ENCODE measurements at regions not wholly inside any gene's neighbourhood (a gene's known extent, or its start where the extent isn't known, plus 50 kb on each side); places are given as distances from the start of the nearest gene placed in this dataset.

- TF ChIP-seq REST (IDR thresholded peaks at IDR 0.05; ENCODE audit: borderline replicate concordance in 1 of 2, low read depth in 1 of 2, low read length in 2 of 2) (no peak), ZNF558 (CRISPR knock-in tag; IDR thresholded peaks at IDR 0.05; ENCODE audit: borderline replicate concordance) (no peak), GATA4 (IDR thresholded peaks at IDR 0.05; ENCODE audit: borderline replicate concordance, low read depth) (no peak)
Observed at GRCh38 chr13:75170311-75170710, 311.7 kb downstream of the TBC1D4 start (continued).

GRCh38 chr13:75165543-75166230 is 316.3 kb downstream of the TBC1D4 start:
- 3% methylated on average over 4 of the region's 4 CpGs for WGBS (ENCODE audit: low lambda C conversion rate)
- CTCF ChIA-PET (ENCODE audit: low intra/inter-chr PET ratio, low total read pairs): no interaction called here
- POLR2A ChIA-PET: no interaction called here
- Histone ChIP-seq H3K9ac (ENCODE audit: insufficient read depth, low read depth, low read length) (no peak overlapping the region), H3K27ac (ENCODE audit: extremely low read length, insufficient read depth, low read length) (no peak overlapping the region), H3K4me3 (replicated peaks in 1 of 3; ENCODE audit: insufficient read depth in 1 of 3, low read depth in 2 of 3, low read length in 3 of 3) (no peak overlapping the region), H3K4me2 (ENCODE audit: low read depth, low read length) (no peak overlapping the region), H2AFZ (ENCODE audit: low read length) (no peak overlapping the region), H3K4me1 (ENCODE audit: insufficient read depth, low read length) (no peaks in the 10 kb centered on the region), H3K36me3 (replicated peaks in 1 of 2; ENCODE audit: control insufficient read depth in 1 of 2, insufficient read depth in 2 of 2, low read length in 2 of 2) (no peaks in the 10 kb centered on the region), H4K20me1 (ENCODE audit: insufficient read depth, low read length) (no peaks in the 10 kb centered on the region), H3K27me3 (ENCODE audit: control insufficient read depth in 1 of 2, insufficient read depth in 2 of 2, low read length in 2 of 2) (no peaks in the 10 kb centered on the region), H3K9me3 (ENCODE audit: low read length) (no peaks in the 10 kb centered on the region), H3K79me2 (ENCODE audit: insufficient read depth, low read length) (no peaks in the 10 kb centered on the region)
- FAIRE-seq: no peak
- intact Hi-C loops (cut with micrococcal nuclease; ENCODE audit: unreplicated experiment) (no loop called here), in situ Hi-C loops (cut with HindIII; ENCODE audit: extremely low pct_ligation_motif_present, low pct_unique_long_range_greater_than_20kb) (no loop called here)
- no TSS peak for BruUV-seq (replicated peaks)
- ATAC-seq: no peak
- no peak for DNase-seq (ENCODE audit: low spot score)
- TF ChIP-seq ZNF431 (CRISPR knock-in tag; IDR thresholded peaks at IDR 0.05; ENCODE audit: borderline replicate concordance, low read depth) (no peak), ZNF816 (CRISPR knock-in tag; IDR thresholded peaks at IDR 0.05; ENCODE audit: borderline replicate concordance) (no peak), ZNF609 (CRISPR knock-in tag; IDR thresholded peaks at IDR 0.05; ENCODE audit: borderline replicate concordance) (no peak), ZFX (CRISPR knock-in tag; IDR thresholded peaks at IDR 0.05; ENCODE audit: low read depth) (no peak), HNRNPLL (IDR thresholded peaks at IDR 0.05; ENCODE audit: low read depth, low read length, poor library complexity, severe bottlenecking) (no peak), DNMT3B (CRISPR knock-in tag; conservative IDR thresholded peaks at IDR 0.05) (no peak), ZNF83 (CRISPR knock-in tag; IDR thresholded peaks at IDR 0.05; ENCODE audit: borderline replicate concordance) (no peak), PHB2 (IDR thresholded peaks at IDR 0.05; ENCODE audit: partially characterized antibody) (no peak), FOXP4 (CRISPR knock-in tag; IDR thresholded peaks at IDR 0.05) (no peak)
